Putamen (tissue), 1 donor: ENCODE measurements at regions not wholly inside any gene's neighbourhood (a gene's known extent, or its start where the extent isn't known, plus 50 kb on each side); places are given as distances from the start of the nearest gene placed in this dataset.

Experiments used
- DNase-seq: peaks from one replicate; pipeline ENCODE4 v3.0.0-alpha.2; 2016; ENCODE audit warnings: low spot score

- DNase-seq: no peak
These were observed 89.0 kb downstream of the RPL22L1 start for GRCh38 chr3:170780955-170781354.

GRCh38 chr3:170780471-170780870 is 89.5 kb downstream of the RPL22L1 start:
- DNase-seq: no peak

GRCh38 chr3:170778240-170779217 is 91.5 kb downstream of the RPL22L1 start:
- DNase-seq: no peak

- no peak for DNase-seq
These were observed 92.5 kb downstream of the RPL22L1 start for GRCh38 chr3:170777564-170777926.

- DNase-seq: no peak
These were observed 93.0 kb downstream of the RPL22L1 start for GRCh38 chr3:170776887-170777563.

GRCh38 chr3:170773682-170774425 is 96.1 kb downstream of the RPL22L1 start:
- no peak for DNase-seq

GRCh38 chr3:170772175-170772574 is 97.8 kb downstream of the RPL22L1 start:
- no peak for DNase-seq

- DNase-seq: peak; percentile 49
These were observed 101.6 kb downstream of the RPL22L1 start for GRCh38 chr3:170768334-170768801.

GRCh38 chr3:170767576-170767941 is 102.4 kb downstream of the RPL22L1 start:
- no peak for DNase-seq

- DNase-seq: no peak
These were observed 103.0 kb downstream of the RPL22L1 start for GRCh38 chr3:170766823-170767575.

GRCh38 chr3:170766253-170766652 is 103.7 kb downstream of the RPL22L1 start:
- no peak for DNase-seq

GRCh38 chr3:170765419-170766078 is 104.4 kb downstream of the RPL22L1 start:
- DNase-seq: peak; percentile 47

- no peak for DNase-seq
These were observed 106.0 kb downstream of the RPL22L1 start for GRCh38 chr3:170764017-170764416.

- DNase-seq: no peak
These were observed 107.9 kb downstream of the RPL22L1 start for GRCh38 chr3:170762064-170762463.

GRCh38 chr3:170761103-170761502 is 108.9 kb downstream of the RPL22L1 start:
- no peak for DNase-seq

GRCh38 chr3:170760174-170760526 is 109.8 kb downstream of the RPL22L1 start:
- DNase-seq: no peak

- DNase-seq: no peak
These were observed 110.4 kb downstream of the RPL22L1 start for GRCh38 chr3:170759511-170760173.

GRCh38 chr3:170757038-170757437 is 113.0 kb downstream of the RPL22L1 start:
- DNase-seq: no peak

- DNase-seq: no peak
These were observed 115.7 kb downstream of the RPL22L1 start for GRCh38 chr3:170754311-170754693.

GRCh38 chr3:170753421-170754310 is 116.3 kb downstream of the RPL22L1 start:
- DNase-seq: no peak
